Activated CD4-positive, alpha-beta T cell treated with anti-CD3 and anti-CD28 coated beads for 4 hours (primary cell): ENCODE measurements at regions not wholly inside any gene's neighbourhood (a gene's known extent, or its start where the extent isn't known, plus 50 kb on each side); places are given as distances from the start of the nearest gene placed in this dataset.
"Not testable (repeated sequence)": the region's sequence is repeated elsewhere in the genome, so short reads cannot be mapped to it uniquely, and the experiment has no call there.

Experiments used
- DNase-seq, 2 donors: peaks; one replicate each; pipeline ENCODE4 v3.0.0-alpha.2; 2020

DNA sequence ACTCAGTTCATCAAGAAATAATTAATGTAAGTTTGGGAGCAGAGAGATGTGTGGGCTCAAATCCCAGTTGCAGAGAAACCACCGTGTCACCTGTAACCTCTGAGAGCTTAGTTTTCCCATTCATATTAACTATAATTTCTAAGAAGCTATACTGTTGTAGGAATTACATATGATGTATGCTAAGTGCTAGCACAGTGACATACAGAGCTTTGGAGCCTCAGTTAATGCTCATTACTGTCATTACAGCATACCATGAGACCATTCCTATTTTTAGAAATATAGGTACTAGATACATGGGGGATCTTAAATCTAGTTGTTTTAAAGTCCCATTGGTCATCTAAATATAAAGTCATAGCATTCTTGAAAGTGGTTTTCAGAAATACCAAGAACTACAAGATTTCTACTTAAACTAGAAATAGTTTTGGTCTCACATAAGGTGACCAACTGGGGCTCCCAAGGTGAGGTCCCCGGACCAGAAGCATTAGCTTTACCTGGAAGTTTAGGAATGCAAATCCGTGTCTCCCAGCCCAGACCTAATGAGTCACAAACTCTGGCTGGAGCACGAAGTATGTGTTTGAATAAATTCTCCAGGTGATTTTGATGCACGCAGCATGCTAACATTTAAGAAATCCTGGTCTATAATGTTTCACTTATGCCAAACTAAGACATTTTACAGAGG is 144.6 kb downstream of the LACC1 start:
- DNase-seq: no peak

DNA sequence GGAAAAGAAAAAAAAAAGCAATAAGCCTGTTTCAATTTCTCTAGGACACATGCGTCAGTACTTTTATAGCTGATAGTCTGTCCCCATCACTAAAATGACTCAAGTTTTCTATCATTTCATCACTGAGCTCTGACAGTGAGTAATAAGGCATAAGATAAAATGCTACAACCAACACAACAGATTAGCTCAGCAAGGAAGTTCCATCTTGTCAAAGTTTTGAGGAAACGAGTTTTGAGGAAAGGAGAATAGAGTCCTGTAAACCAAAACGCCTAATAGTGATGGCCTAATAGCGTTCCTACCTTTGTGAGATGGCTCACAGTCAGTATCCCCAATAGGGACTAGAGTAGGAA is 145.1 kb downstream of the LACC1 start:
- no peak for DNase-seq

DNA sequence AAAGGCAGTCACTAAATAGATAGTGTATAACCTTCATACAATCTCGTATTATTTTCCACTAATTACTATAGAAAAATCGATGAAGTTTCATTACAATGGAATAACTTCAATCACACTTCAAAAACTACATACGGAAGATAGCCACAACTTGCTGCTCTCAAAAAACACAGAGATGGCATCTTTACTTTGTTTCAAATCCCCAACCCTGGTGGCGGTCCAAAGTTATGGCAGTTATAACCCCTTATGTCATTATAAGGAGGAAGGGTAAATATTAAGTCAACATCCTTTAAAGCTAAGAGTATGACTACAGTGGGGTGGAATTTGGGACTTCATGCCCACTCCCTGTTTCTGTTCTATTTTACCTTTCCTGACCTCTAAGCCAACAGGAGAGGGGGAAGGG is 146.5 kb downstream of the LACC1 start:
- DNase-seq: no peak

DNA sequence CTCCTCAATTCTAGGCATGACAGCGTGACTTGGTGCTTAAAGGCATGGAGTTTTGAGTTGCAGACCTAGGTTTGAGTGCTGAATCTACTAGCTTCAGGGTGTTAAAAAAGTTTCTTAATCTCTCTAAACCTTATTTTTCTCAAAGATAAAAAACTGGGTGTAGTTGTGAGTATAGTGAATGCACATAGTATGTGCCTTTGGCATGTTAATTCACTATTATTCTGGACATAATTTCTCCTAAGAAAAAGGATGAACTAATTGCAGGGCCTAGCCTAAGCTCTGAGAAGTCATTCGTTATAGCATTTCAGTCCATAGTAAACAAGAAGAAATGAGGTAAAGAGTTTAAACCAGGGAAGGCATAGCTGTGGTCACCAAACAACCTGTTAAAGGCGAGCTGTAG is 149.0 kb downstream of the LACC1 start:
- no peak for DNase-seq

DNA sequence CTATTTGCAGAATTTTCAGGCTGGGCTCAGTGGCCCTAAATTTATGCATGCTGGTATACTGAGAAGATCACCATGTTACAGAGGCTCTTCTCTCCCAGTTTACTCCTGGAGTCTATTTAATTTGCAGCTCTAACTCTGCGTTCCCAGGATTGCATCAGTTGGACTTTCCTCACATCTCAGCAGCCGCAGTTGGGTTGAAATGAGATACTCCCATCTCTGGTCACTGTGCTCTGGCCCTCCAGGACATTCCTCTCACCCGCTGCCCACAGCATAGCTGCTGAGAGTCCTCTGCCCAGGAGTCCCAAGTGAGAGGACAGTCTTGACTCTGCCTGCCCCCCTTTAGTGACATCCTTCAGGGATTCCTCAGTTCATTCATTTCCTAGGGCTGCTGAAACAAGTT is 150.9 kb downstream of the LACC1 start:
- no peak for DNase-seq

DNA sequence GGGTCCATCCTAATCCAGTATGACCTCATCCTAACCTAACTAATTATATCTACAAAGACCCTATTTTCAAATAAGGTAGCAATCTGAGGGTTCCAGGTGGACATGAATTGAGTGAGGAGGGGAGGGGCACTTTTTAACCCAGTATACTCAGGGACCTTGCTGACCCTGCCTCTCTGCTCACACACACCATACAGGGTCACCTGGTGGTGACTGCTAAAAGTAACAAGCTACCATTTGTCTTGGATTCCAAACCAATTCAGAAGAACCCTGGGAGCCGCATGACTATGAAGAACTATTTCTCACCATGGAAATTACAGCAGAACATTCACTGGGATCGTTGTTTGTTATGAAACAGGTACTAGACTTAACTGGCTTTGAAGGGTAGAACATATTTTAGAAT is 151.9 kb downstream of the LACC1 start:
- DNase-seq: no peak

DNA sequence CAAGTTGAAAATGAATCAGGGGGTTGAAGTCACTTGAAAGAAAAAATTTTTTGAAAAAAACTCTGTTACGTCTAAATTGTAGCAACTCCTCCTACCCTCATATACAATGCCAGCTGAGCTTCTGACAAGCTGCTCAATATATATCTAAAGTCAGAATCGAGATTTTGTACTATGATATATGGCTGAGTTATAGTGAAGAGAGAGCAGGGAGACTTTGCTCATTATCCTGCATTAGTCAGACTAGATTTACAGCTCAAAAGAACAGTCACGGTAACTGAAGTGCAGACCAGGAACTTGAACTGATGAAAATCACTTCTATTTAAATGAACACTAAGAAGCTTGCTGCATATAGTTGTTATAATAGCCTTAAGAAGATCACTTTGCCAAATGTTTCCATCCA is 153.1 kb downstream of the LACC1 start:
- DNase-seq: no peak

DNA sequence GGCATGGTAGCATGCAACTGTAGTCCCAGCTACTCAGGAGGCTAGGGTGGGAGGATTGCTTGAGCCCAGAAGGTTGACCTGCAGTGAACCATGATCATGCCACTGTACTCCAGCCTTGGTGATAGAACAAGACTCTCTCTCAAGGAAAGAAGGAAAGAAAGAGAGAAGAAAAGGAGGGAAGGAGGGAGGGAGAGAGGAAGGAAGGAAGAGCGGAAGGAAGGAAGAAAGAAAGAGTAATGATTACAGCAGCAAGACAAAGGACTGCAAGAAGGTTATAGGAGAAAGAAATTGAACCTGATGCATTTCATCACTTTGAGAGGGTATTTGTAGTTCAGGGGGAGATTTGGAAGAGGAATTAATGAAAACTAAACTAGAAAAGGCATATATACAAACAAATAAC is 155.7 kb downstream of the LACC1 start:
- no peak for DNase-seq

DNA sequence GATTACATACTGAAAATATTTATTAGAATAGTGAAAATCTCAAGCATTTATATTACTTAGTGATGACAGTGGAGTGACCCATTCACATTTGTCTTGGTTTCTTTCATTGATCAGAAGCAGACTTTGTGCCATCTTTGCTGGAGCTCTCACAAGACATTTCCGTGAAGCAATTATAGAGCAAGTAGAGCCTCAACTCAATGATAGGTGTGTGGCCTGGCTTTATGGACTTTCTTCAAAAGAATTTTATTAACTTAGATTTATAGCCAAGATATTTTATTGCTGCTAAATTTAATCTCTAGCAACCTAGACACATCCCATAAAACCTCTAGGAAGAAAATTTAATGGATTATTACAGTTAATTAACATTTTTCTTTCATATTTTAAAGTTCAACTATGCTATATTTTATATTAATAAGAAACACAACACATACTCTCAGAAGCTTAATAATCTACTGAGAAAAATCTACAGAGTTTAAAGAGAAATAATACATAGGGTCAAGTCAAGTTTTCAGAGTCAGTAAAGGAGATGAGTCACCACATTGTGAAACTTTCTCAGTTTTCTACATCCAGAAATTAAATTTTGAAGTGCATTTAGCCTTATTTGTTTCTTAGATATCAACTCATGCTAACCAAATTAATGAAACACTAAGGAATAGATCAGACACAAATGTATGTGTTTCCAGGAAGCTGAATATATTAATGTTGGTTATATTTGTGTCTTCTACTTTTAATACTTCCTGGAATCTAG is 160.5 kb downstream of the LACC1 start:
- no peak for DNase-seq

DNA sequence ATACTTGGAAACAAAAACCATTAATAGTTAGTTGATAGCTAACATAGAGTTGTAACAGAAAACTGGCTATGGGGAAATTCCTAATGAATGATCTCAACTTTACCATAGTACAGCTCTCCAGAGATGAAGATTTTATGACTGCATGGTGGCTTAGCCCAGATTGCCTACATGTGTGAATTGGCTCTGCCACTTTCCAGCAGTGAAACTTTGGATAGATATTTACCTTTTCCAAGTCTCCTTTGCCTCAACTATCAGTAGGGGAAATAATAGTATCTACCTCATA is 161.1 kb downstream of the LACC1 start:
- DNase-seq: no peak

DNA sequence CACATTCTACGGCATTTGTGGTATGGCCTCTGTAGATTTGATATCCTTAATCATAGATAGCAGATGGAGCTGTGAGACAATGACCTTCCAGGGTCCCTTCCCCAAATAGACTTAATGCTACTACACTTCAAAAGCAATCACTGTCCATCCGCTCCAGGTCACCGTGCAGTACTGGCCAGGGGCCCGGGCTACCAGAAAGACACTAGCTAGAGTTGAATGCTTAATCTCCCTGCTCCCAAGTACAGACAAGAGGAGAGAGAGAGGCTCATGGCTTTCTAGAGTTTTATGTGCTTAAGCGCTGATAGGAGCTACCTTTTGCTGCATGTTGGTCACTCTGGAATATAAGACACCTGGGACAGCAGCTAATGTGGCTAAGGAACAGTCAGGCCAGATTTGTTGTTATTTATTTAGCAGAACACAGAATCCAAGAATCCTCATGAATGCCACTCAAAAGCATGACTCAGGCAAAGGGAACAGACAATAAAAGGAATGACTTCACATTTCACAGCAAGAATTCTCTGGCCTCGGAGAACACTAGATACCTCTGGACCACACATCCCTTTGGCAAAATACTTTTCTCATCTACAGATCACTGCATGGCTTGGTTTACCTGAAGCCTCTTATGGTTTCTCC is 165.0 kb downstream of the LACC1 start:
- no peak for DNase-seq

DNA sequence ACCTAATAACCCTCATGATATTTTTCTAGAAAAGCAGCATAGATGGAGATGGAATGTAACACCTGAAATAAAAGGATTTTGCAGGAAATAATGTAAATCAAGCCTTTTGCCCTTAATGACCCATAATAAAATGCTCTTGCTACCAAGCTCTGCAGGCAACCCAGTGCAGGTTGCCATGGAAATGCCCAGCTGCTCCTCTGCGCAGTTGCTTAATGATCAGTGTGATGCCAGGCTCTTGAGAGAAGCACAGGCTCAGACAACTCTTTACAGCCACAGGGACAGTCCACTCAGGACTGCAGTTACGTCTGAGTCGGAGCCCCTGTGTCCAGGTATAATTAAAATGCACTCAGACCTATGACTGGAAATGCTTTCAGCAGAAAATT is 165.5 kb downstream of the LACC1 start:
- DNase-seq: no peak

DNA sequence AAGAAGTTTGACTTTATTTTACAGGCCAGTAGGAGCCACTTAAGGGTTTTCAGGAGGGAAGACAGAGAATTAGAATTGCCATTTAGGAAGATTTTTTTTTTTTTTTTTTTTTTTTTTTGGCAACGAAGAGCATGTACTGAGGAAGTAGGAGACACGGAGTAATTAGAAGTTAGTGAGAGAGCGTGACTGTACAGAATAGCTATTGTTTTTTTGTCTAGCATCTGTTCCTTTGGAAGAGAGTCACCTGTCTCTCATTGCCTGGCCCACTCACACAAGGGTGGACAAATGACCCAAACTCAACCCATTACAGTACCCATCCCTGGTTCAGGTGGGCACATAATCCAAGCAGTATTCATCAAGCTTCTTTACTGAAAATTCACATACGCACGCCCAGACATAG is 166.7 kb downstream of the LACC1 start:
- DNase-seq: no peak

DNA sequence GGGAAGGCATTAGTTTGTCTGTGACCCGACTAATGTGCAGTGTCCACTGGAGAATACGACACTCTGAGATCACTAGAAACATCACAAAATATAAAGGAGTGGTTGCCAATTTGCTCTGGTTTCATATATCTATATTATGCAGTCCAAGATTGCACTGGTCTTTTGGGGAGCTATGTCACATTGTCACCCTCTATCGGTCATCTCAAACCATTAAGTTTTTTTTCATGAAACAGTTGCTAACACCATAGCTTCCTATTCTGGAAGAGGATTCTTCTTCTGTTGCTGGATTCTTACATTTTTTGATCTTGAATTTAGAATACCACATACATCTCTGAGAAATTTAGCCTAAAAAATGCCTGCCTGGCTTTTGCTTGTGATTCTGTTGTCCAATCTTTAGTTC is 168.6 kb downstream of the LACC1 start:
- DNase-seq: no peak

DNA sequence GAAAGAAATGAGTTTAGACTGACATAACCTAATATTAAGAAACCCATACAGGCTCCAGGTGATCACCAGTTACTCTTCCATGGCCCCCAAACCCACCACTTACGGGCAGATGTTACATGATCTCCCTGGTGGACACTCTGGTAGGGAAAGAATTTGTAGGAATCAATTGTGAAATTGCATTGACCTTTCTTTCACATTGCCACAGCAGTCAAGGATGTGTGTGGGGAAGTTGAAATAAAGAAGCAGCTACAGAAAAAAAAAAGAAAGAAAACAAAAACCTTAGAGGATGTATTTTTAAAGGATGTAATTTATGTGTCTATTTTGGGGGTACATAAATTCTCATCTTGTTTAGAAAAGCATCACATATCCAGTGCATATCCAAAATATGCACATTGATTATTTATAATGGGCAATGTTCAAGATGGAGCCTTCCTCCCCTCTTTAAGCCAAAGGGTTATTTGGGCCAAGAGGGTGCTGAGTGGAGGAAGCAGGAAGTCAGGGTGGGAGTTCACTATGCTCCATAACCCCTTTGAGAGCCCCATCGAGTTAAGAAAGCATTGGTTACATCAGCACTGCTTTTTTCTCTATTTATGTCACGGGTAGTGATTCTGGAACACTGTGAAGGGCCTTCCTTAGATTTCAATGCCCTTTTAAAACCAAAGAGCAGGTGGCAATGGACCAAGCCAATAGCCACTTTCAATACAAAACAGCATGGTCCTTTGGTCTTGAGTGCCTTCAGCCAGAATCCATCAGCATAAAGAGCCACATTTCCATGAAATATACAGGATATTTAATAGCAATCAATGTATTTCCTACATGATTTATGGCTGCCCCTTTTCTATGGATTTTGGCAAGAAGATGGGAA is 169.6 kb downstream of the LACC1 start:
- no peak for DNase-seq

DNA sequence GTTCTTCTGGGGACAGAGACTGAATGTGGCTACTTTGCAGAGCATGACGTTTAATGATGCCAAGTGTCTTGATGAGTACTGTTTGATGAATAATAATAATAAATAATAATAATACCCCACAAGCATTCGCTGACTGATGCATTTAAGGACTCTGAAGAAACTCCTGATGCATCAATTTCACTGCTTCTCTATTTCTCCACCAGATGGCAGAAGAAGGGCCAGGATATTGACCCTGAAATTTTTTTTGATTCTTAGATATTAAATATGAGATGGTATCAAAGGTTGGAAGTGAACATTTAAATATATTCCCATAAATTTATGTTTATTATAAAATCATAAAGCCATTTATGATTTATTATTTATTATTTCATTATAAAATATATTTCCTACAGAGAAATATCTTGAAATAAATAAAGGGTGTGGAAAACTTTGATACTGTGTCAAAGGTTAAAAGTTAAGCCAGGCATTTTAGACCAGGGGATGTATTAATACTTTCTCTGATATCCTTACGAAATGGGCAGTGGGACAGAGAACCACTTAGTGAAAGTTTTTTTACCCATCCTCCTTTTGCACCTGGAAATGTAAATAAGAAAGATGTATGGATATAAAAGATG is 170.9 kb downstream of the LACC1 start:
- DNase-seq: peak in 1 of 2 donors; percentile 1

DNA sequence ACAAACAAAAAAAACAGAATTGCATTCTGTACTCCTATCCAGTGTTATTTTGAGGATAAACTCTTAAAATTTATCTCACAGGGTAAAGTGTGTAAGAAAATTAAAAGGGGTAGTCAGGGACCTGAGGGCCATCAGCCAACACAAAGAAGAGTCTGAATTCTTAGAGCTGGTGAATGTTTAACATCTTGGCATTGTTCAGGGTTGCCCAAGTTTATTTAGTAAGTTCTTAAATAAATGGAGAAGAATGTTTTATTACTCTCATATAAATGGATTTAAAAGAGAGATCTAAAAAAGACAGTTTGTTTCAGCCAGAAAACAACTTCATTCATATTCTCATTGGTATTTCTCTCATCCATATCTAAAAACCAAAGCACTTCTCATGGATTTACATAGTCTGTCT is 171.7 kb downstream of the LACC1 start:
- no peak for DNase-seq

DNA sequence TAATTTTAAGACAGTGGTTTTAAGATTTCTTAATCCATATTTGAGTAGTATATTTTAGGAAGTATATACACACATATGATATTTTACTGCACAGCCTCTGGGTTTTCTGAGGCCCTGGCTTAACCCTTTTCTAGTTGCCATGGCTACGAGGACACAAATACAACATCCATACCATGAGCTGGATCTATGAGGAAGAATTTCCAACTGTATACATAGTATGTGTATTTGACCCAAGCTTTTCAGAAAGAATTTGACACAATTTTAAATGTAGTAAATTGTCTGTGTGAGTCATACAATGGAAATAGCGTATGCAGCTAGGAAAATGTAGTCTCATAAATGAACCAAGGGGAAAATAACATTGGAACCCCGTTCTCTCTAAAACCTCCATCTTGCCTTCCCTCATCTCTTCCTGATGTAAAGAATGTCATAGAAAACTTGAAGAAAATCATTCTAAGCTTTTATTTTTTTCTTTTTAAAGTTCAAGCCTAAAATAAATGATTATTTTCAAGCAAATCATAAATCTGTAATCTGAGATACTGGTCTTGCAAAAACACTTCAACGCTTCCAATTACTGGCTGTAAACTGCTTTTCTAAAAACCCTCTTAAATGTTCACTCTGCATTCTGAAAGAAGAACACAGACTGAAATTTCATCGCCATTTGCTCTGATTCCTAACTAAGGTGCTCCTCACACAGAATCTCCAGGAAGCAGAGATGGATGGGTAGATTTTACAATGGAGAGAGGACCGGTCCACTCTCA is 172.4 kb downstream of the LACC1 start:
- no peak for DNase-seq

DNA sequence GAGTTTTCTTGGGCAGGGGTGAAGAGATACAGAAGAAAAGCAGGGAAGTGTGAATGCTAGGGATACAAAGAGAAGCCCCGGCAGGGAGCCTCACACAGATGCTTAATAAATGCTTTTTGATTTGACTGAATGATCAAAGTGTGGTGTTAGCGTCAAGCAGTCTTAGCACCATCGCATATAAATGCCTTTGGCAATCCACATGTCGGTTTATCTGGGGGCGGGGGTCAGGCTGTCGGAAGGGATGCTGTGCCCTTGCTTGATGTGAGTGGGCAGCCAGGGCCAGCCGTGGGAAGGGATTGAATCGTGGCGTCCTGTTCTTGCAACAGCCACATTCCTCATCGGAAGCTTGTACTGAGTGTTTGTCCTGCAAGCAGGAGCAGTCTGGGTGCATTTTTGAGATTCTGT is 173.1 kb downstream of the LACC1 start:
- DNase-seq: no peak

DNA sequence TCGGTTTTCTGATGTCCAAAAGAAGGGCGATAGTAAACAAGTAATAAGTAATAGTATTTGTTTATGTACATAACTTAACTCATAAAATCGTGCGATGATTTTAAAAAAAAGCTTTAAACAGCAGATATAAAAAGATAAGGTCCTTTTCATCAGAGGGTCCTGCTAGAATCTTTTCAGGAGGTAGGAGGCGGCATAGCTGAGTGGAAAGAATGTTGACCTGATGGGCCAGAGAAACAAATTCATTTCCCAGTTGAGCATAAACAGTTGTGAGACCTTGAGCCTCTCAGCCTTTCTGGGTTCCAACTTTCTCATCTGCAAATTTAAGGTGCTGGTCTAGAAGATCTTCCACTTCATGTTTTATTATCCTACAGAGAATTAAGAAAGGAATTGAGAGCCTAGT is 173.5 kb downstream of the LACC1 start:
- DNase-seq: no peak

DNA sequence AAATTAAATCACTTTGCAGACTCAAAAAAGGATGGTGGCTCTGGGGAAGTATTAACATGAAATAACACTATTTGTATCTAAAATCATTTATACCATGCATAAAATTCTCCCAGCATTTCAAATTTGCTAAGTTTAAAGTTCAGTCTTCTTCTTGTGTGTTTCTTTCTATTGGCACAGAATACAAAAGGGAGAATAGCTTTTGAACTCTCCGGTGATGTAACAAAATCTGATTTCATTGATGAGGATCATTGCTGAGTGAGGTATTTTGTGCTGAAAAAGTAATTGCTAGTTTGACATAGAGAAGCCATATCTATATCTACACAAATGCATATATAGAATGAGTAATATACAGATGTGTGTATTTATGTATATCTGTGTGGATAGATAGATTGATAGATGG is 174.8 kb downstream of the LACC1 start:
- DNase-seq: no peak

DNA sequence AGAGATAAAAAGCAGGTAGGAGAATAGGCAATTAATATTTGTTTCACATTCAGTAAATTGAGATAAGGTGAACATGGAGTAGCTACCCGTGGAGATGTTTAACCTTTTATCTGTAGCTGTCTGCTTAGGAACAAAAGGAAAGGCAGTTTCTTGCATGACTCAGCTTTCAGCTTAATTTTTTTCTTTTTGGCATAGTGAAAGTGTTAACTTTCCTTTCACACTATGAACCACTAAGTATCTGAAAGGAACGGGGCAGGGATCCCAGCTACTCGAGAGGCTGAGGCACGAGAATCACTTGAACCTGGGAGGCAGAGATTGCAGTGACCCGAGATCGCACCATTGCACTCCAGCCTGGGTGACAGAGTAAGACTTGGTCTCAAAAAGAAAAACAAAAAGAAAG is 176.0 kb downstream of the LACC1 start:
- DNase-seq: not testable (repeated sequence)

DNA sequence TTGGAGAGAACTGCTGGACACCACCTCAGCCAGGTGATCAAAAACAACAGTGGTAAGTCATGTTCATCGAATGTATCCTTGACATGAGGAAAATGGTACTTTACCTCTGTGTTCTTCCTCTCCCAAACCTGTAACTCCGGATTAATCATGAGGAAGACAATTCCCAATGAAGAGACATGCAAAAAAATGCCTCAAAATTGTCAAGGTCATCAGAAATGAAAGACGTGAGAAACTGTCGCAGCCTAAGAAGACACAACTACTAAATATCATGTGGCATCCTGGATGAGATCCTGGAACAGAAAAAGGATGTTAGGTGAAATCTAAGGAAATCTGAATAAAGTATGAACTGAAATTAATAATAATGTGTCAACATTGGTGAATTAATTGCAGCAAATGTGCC is 178.4 kb downstream of the LACC1 start:
- DNase-seq: no peak
